Glutamatergic neuron (in vitro differentiated cells): ENCODE measurements at regions not wholly inside any gene's neighbourhood (a gene's known extent, or its start where the extent isn't known, plus 50 kb on each side); places are given as distances from the start of the nearest gene placed in this dataset.

Source experiments
- DNase-seq: peaks from one replicate; pipeline ENCODE4 v3.0.0; 2022
- H3K27ac Mint-ChIP-seq: one replicate; pipeline ENCODE4 v1.8.0; 2020; ENCODE audit warnings: mild to moderate bottlenecking, mixed read lengths, inconsistent platforms; ENCODE audit not compliant: unreplicated experiment
- H3K27me3 Mint-ChIP-seq: one replicate; pipeline ENCODE4 v1.8.0; 2020; ENCODE audit warnings: mild to moderate bottlenecking, moderate library complexity, mixed read lengths, inconsistent platforms; ENCODE audit not compliant: unreplicated experiment
- H3K36me3 Mint-ChIP-seq: one replicate; pipeline ENCODE4 v1.8.0; 2020; ENCODE audit warnings: mild to moderate bottlenecking, mixed read lengths, inconsistent platforms; ENCODE audit not compliant: unreplicated experiment
- H3K4me1 Mint-ChIP-seq: one replicate; pipeline ENCODE4 v1.8.0; 2020; ENCODE audit warnings: mild to moderate bottlenecking, low read depth, mixed read lengths, inconsistent platforms; ENCODE audit not compliant: unreplicated experiment
- H3K4me3 Mint-ChIP-seq: one replicate; pipeline ENCODE4 v1.8.0; 2020; ENCODE audit warnings: mild to moderate bottlenecking, mixed read lengths, inconsistent platforms; ENCODE audit not compliant: unreplicated experiment
- H3K9me3 Mint-ChIP-seq: one replicate; pipeline ENCODE4 v1.8.0; 2020; ENCODE audit warnings: mild to moderate bottlenecking, moderate library complexity, mixed read lengths, inconsistent platforms; ENCODE audit not compliant: unreplicated experiment
- TF ChIP-seq, protein P1 (sequence below): fragments of 200-600 bp; sonication (generic); IDR thresholded peaks from one replicate; pipeline ENCODE4 v1.5.0; 2021; ENCODE audit not compliant: partially characterized antibody, unreplicated experiment

DNA sequence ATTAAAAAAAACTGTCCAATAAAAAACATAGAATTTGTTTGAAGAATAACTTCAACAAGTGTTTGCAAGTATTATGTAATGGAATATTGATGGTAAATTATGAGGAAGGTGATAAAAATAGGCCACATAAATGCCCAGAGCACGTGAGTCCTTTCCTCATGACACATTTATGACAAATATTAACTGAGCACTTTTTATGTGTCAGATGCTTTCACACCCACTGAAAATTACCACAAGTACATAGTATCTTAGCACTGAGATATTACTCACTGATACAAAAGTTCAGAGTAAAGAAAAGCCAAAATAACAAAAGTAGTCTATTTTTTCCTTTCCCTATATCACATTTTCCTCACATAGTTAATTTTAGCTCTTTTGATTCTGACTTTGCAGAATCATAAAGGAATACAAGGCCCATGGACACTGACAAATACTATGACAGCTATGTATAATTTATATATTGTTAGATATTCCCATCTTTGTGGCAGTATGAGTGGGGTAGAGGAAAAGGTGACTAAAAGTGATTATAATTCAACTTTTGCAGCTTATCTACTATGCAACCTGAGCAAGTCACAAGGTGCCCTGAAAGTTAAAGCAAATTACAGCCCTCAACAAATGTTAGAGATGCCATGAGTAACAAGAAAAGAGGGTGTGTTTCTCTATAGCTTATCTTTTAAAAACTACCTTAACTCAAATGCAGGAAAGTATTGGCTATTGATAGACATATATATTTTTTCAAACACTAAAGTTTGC, 80.7 kb downstream of the RBMY1D start:
- no peaks in the 10 kb centered on the region for H3K36me3 Mint-ChIP-seq
- H3K4me1 Mint-ChIP-seq: no peaks in the 10 kb centered on the region
- H3K27ac Mint-ChIP-seq: no peak overlapping the region
- no peaks in the 10 kb centered on the region for H3K9me3 Mint-ChIP-seq
- TF ChIP-seq, protein P1, sequence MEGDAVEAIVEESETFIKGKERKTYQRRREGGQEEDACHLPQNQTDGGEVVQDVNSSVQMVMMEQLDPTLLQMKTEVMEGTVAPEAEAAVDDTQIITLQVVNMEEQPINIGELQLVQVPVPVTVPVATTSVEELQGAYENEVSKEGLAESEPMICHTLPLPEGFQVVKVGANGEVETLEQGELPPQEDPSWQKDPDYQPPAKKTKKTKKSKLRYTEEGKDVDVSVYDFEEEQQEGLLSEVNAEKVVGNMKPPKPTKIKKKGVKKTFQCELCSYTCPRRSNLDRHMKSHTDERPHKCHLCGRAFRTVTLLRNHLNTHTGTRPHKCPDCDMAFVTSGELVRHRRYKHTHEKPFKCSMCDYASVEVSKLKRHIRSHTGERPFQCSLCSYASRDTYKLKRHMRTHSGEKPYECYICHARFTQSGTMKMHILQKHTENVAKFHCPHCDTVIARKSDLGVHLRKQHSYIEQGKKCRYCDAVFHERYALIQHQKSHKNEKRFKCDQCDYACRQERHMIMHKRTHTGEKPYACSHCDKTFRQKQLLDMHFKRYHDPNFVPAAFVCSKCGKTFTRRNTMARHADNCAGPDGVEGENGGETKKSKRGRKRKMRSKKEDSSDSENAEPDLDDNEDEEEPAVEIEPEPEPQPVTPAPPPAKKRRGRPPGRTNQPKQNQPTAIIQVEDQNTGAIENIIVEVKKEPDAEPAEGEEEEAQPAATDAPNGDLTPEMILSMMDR: no peak
- H3K4me3 Mint-ChIP-seq: no peak overlapping the region
- DNase-seq: no peak
- H3K27me3 Mint-ChIP-seq: no peaks in the 10 kb centered on the region

DNA sequence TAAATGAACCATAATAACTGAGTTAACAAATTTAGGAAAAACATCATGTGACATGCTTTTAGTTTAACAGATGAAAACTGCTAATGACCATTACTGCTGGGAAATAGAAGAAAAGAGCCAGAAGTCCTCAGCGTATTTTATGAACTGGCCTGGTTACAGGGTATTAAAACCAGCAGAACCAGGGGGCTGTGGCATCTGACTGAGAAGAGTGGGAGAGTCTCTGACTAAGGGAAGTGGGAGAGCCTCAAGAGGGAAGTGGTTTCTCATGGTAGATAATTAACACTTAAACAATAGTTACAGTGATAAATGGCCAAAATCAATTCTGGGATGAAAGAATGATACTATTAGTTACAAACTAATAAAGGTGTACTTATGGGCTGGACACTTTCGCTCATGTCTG, 79.8 kb downstream of the RBMY1D start:
- Mint-ChIP-seq H3K27me3 (no peaks in the 10 kb centered on the region), H3K9me3 (no peaks in the 10 kb centered on the region), H3K36me3 (no peaks in the 10 kb centered on the region), H3K4me3 (no peak overlapping the region), H3K27ac (no peak overlapping the region), H3K4me1 (no peaks in the 10 kb centered on the region)
- DNase-seq: no peak
- TF ChIP-seq, protein P1: no peak

DNA sequence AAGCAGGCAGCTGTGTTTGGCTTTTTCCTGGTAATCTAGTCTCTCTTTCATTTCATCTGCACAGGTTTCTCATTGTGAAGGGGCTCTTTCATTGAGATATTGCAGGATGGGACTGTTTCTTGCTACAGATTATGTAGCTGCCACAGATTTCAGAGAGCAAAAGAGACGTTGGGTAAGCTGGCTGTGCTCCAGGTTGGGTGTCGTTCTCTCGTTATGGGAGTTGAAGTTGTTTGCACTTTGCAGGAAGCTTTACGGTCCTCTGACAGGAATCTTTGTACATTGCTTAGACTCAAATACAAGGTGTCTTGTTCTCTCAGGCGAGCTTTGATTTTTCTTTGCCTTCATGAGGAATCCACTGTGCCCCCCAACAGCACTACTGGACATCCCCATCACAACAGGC, 72.4 kb downstream of the RBMY1D start:
- TF ChIP-seq, protein P1: no peak
- Mint-ChIP-seq H3K36me3 (no peaks in the 10 kb centered on the region), H3K9me3 (peaks cover 2% of the 10 kb centered on the region), H3K27ac (no peak overlapping the region), H3K27me3 (no peaks in the 10 kb centered on the region), H3K4me1 (no peaks in the 10 kb centered on the region), H3K4me3 (no peak overlapping the region)
- DNase-seq: no peak

DNA sequence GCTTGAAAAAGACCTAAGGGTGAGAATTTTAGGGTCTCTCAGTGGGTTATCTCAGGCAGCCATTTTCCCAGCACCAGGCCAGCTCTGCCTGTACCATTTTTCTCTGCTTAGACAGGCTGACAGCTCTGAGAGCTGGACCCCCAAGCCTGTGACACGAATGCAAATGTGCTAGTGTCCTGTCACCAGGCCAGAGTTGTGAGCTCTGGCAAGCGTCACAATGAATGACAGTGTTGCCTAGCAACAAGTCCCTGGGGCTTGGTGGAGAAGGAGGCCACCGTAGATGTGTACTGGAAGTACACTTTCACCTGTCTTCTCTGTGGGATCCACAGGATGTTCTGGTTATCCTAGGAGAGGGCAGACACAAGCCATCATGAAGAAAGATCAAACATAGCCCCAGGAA, 66.7 kb downstream of the RBMY1D start:
- peaks cover 2% of the 10 kb centered on the region for H3K9me3 Mint-ChIP-seq
- DNase-seq: no peak
- H3K36me3 Mint-ChIP-seq: no peaks in the 10 kb centered on the region
- H3K4me3 Mint-ChIP-seq: no peak overlapping the region
- TF ChIP-seq, protein P1: no peak
- H3K4me1 Mint-ChIP-seq: no peaks in the 10 kb centered on the region
- no peak overlapping the region for H3K27ac Mint-ChIP-seq
- no peaks in the 10 kb centered on the region for H3K27me3 Mint-ChIP-seq
